HG03095 (cell line): ENCODE measurements at regions not wholly inside any gene's neighbourhood (a gene's known extent, or its start where the extent isn't known, plus 50 kb on each side); places are given as distances from the start of the nearest gene placed in this dataset.
"Not testable (repeated sequence)": the region's sequence is repeated elsewhere in the genome, so short reads cannot be mapped to it uniquely, and the experiment has no call there.

Experiments
- ATAC-seq: cut with Tn5 transposase; IDR thresholded peaks from one replicate; pipeline ENCODE4 v1.9.1; 2021; ENCODE audit warnings: moderate library complexity; ENCODE audit not compliant: unreplicated experiment

DNA sequence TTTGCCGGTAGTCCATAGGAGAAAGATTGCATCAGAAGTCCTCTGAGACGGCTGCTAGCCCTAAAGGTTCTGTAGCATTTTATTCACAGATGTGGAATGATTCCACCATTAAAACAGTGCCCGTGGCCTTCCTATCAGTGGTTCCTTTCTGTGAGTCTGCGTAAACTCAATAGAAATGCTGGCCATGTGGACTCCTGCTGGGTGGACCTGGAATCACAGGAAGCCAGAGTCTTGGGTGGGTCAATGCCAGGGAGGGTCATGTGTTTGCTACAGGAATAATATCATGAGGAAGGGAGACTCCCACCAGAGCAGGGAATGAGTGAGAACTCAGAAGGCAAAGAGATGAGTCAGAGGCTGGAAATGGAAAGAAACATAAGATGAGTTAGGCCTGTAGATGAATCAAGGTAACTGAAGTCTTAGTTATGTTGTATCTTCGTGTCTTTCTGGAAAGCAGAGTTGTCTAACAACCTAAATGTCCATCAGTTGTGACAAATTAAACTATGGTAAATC lies 410.4 kb upstream of the AUTS2 start:
- no peak for ATAC-seq

DNA sequence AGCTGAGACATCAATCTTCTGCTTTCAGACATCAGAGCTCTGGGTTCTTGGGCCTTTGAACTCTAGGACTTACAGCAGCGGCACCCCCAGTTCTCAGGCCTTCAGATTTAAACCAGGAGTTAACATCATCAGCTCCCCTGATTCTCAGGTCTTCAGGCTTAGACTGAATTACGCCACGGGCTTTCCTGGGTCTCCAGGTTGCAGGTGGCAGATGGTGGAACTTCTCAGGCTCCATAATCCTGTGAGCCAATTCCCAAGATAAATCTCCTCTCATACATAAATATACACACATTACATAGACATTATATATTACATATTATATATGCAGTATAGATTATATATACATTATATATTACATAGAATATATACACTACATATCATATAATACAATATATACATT lies 408.9 kb upstream of the AUTS2 start:
- ATAC-seq, result no peak

DNA sequence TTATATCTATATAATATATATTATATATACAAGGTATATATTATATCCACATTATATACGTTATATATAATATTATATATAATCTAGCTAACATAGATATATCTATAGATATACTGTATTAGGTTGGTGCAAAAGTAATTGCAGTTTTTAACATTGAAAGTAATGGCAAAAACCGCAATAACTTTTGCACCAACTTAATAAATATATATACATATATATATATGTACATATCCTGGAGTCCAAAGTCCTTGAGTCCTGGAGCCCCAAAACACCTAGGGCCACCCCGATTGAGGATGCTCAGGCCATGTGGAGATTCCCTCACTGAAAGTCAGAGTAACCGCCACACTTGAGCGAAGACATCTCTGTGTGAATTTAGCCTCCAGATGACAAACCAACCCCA lies 408.2 kb upstream of the AUTS2 start:
- no peak for ATAC-seq

DNA sequence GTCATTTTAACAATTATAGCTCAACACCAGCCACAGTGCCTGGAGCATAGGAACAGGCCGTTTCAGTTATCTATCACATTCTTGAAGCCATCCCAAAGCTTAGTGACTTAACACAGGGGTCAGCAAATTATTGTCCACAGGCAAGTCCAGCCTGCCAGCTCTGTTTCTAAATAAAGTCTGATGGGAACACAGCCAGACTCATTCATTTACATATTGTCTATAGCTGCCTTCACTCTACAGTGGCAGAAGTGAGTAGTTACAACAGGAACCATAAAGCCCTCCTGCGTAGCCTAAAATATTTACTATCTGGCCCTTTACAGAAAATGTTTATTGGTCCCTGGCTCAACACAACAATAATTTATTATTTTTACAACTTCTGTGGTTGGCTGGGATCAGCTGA lies 407.5 kb upstream of the AUTS2 start:
- ATAC-seq, result no peak

DNA sequence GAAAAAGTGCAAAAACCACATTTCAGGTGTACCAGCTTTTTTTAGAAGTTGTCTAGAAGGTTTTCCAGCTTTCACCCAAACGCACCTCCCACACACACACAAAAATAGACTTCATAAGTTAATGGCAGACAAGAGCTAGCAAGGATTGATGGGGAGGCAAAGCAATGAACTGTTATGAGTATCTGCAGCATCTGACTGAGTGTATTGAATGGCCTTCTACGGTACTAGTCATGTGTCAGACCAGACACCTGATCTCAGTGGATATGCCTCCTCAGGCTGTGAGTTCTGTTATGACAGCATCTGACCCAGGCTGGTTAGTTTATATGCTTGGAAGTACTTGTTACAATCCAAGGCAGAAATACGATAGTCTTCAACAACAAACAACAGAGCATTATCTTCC lies 406.1 kb upstream of the AUTS2 start:
- ATAC-seq, result no peak

DNA sequence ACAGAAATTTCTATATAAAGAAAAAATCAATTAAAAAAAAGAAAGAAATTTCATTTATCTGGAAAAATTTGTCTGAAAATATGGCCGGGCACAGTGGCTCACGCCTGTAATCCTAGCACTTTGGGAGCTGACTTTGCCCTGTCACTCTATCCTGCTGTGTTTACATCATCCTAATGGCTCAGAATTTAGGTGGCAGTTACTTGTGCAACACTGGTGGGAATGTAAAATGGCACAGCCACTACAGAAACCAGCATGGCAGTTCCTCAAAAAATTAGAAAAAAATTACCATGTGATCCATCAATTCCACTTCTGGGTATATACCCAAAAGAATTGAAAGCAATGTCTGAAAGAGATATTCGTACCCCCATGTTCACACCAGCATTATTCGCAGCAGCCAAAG lies 405.2 kb upstream of the AUTS2 start:
- ATAC-seq, result no peak

DNA sequence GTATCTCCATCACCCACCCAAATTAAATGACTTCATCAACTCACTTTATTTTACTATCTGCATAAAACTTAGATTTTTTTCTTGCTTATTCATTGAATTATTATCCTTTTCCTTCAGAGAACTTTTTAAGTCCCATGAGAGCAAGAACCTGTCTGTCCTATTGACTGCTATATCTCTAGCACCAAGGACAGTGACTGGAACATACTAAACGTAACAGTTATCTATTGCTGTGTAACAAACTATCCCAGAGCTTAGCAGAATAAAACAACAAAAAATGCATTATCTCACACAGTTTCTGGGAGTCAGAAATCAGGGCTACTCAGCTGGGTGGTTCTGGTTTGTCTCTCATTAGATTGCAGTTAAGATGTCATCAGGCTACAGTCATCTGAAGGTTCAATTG lies 401.7 kb upstream of the AUTS2 start:
- no peak for ATAC-seq

DNA sequence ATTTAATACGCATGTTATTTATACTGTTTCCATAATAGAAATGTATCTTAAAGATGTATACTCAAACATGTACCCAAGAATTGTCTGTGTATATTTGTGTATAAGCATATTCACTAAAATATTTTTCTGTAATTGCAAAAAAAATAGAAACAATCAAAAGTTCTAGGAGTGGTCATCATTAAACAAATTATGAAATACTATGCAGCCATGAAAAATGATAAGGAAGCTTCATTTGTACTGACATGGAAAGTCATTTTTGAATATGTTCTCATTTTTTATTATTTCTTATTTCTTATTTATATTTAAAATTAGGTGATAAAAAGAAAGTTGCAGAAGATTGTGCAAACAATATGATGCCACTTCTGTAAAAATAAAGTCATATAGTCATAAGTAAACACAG lies 400.0 kb upstream of the AUTS2 start:
- no peak for ATAC-seq

GRCh38 chr7:69199041-69199440 lies 399.2 kb upstream of the AUTS2 start:
- no peak for ATAC-seq

DNA sequence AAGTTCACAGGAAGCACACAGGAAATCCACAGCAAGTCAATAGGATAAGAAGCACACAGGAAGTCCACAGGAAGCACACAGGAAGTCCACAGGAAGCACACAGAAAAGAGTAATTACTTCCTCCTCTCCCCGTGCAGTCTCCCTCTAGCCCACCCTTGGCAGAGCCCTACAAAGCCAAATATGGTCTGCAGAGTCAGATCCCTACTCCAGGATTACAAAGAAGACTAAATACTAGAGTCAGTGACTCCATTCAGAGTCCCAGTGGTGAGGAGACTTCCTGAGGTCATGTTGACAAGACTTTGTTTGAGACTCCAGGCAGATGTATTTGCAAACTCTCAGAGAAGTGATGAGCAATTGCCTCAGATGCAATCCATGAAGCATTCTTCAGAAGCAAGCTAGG lies 398.6 kb upstream of the AUTS2 start:
- no peak for ATAC-seq

GRCh38 chr7:69203871-69204270 lies 394.4 kb upstream of the AUTS2 start:
- no peak for ATAC-seq

DNA sequence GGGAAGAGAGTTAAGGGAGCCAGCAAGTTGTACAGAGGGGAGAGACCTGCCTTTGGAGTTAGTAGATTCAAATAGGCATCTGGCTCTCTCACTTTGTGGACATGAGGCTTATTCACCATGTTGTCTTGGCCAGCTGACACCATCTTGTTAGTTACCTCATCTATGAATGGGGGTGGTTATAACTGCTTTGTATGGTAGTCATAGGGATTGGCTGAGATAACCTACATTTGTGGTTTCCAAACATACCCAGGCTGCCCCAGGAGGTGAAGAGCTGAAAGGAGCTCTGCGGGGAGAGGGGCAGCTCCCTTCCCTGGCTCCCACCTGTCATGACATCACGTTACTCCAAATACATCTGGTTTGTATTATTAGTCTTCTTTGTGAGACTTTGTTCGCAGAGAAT lies 393.3 kb upstream of the AUTS2 start:
- no peak for ATAC-seq

GRCh38 chr7:69205581-69205980 lies 392.7 kb upstream of the AUTS2 start:
- no peak for ATAC-seq

GRCh38 chr7:69208276-69208675 lies 390.0 kb upstream of the AUTS2 start:
- ATAC-seq, result no peak

DNA sequence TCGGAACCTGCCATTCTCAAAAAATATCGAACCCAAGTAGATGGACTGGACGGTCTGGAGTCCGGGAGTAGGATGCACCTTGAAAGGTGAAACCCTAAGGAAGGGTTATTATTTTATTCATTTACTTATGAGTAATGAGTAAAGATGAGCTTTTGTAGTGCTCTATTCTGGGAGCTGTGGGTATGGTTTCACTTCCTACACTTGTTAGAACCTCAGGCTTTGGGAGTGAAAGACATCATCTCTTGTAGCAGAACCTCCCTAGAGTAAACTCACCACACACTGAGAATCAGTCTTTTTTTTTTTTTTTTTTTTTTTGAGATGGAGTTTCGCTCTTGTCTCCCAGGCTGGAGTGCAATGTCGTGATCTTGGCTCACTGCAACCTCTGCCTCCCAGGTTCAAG lies 389.4 kb upstream of the AUTS2 start:
- peak; percentile 65 for ATAC-seq

GRCh38 chr7:69211336-69211735 lies 386.9 kb upstream of the AUTS2 start:
- ATAC-seq, result no peak

GRCh38 chr7:69211739-69212138 lies 386.5 kb upstream of the AUTS2 start:
- no peak for ATAC-seq

- no peak for ATAC-seq
Measured at GRCh38 chr7:69213878-69214277, 384.4 kb upstream of the AUTS2 start.

GRCh38 chr7:69215516-69215915 lies 382.8 kb upstream of the AUTS2 start:
- ATAC-seq, result not testable (repeated sequence)

DNA sequence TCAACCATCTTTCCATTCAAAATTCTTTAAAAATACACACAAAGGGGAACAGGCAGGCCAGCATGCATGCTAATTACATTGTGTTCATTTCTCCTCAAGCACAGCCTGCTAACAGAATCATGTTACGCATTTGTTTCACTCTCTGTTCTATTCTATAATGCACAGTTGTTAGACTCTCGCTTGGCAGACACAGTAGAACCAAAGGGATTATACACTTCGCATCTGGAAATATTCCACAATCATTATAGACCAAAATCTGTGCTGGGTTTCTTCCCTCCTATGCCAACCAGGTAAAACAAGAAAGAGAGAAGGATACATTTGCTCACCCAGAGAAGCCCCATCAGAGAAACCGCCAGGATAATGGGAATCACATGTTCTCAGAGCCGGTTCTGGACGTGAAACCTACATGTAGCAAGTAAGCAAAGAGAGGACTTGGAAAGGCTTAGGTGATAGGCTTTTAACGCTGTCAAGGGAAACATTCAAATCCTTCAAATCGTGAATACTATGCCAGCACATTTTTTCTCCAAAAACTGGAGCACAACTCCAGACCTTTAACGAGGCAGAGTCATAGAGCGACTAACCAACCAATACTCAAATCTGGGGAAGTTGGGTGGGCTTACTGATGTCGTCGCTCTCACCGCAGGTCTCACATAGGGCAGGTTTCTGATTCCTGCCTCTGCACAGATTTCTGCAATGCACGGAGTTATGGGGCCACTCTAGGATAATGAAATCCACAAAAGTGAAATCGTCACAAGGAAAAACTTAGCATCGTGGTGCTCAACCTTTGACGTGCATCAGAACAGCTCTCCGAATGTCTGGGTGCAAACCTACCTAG lies 380.5 kb upstream of the AUTS2 start:
- no peak for ATAC-seq

- no peak for ATAC-seq
Measured at GRCh38 chr7:69218576-69218975, 379.7 kb upstream of the AUTS2 start.

DNA sequence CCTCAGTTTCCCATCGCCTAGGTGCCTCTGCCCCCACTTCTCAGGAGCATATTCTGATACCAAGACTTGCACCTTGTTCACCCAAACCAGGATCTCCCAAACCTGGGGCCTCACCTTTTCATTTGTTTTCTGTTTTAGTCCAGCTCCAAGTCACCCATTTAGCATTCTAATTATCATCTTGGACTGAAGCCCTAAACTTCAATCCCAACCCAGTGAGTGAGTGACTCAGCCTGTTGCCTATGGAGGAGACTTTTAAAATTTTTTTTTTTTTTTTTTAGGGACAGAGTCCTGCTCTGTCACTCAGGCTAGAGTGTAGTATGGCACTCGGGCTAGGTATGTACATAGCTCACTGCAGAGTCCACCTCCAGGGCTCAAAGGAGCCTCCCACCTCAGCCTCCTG lies 378.9 kb upstream of the AUTS2 start:
- no peak for ATAC-seq
